Activated CD4-positive, alpha-beta T cell treated with anti-CD3 and anti-CD28 coated beads, Interleukin-2, Interleukin-6, amounts not matched to agents 100 ng/mL and 50 ng/mL, durations not matched to agents 16 hours and 8 hours (primary cell): ENCODE measurements at regions not wholly inside any gene's neighbourhood (a gene's known extent, or its start where the extent isn't known, plus 50 kb on each side); places are given as distances from the start of the nearest gene placed in this dataset.
"Not testable (repeated sequence)": the region's sequence is repeated elsewhere in the genome, so short reads cannot be mapped to it uniquely, and the experiment has no call there.

ENCODE experiments used
- DNase-seq: peaks from one replicate; pipeline ENCODE4 v3.0.0-alpha.2; 2020

DNA sequence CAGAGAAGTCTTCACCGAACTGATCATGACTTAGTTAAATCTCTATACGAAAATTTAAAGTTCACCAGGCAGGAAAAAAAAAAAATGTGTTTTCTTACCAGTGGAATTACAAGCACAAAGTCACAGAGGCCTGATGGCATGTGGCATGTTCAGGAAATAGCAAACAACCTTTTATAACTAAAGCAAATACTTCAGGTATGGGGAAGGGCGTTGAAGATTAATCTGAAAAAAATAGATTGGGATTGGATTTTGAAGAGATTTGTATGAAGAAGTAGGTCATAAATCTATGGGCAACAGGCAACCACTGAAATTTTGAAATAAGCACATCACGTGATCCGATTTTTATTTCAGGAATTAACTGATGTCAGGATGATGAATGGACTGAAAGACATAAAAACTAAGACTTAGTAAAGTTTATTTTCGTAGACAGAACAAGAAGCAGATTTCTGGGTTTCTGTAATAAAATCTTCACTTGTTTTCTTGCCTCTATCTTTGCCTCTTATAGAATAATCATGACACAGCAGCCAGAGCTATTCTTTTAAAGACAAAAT, 295.9 kb upstream of the ADGRL4 start:
- no peak for DNase-seq

DNA sequence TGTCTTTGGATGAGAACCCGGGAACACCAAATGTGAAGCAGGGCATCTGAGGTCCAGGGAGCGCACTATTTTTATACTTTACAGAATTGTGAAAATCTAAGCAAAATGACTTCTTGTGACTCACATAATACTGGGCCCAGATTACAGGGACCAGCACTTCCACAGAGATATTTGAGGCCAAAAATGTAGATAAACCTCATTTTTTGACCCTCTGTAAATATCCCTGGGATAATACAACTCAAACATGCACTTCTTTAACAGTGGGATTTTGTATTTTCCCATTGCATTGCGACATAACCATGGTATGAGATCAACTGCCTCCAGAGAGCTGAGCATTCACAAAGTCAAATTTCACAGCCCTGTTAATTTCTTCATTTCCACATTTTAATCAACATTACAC, 289.4 kb upstream of the ADGRL4 start:
- no peak for DNase-seq

GRCh38 chr1:79293611-79294010, 287.1 kb upstream of the ADGRL4 start:
- no peak for DNase-seq

GRCh38 chr1:79290927-79291474, 284.5 kb upstream of the ADGRL4 start:
- DNase-seq = no peak

GRCh38 chr1:79287982-79288381, 281.5 kb upstream of the ADGRL4 start:
- DNase-seq = no peak

- no peak for DNase-seq
These were observed 279.1 kb upstream of the ADGRL4 start for GRCh38 chr1:79285667-79286066.

DNA sequence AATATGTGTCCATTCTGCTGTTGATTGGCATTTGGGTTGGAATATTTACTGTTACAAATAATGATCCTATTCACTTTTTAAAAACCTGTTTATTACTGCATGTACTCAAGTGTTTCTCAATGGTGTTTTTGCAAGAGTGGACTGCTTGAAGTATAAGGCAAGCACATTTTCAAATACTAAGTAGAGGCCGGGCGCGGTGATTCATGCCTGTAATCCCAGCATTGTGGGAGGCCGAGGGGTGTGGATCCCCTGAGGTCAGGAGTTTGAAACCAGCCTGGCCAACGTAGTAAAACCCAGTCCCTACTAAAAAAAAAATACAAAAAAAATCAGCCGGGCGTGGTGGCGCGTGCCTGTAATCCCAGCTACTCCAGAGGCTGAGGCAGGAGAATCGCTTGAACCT, 276.9 kb upstream of the ADGRL4 start:
- no peak for DNase-seq

- DNase-seq = no peak
These were observed 274.9 kb upstream of the ADGRL4 start for GRCh38 chr1:79281442-79281841.

GRCh38 chr1:79271759-79272158, 265.2 kb upstream of the ADGRL4 start:
- DNase-seq = no peak

GRCh38 chr1:79264975-79265818, 258.7 kb upstream of the ADGRL4 start:
- no peak for DNase-seq

GRCh38 chr1:79264285-79264684, 257.8 kb upstream of the ADGRL4 start:
- DNase-seq = no peak

- no peak for DNase-seq
These were observed 256.3 kb upstream of the ADGRL4 start for GRCh38 chr1:79262745-79263258.

DNA sequence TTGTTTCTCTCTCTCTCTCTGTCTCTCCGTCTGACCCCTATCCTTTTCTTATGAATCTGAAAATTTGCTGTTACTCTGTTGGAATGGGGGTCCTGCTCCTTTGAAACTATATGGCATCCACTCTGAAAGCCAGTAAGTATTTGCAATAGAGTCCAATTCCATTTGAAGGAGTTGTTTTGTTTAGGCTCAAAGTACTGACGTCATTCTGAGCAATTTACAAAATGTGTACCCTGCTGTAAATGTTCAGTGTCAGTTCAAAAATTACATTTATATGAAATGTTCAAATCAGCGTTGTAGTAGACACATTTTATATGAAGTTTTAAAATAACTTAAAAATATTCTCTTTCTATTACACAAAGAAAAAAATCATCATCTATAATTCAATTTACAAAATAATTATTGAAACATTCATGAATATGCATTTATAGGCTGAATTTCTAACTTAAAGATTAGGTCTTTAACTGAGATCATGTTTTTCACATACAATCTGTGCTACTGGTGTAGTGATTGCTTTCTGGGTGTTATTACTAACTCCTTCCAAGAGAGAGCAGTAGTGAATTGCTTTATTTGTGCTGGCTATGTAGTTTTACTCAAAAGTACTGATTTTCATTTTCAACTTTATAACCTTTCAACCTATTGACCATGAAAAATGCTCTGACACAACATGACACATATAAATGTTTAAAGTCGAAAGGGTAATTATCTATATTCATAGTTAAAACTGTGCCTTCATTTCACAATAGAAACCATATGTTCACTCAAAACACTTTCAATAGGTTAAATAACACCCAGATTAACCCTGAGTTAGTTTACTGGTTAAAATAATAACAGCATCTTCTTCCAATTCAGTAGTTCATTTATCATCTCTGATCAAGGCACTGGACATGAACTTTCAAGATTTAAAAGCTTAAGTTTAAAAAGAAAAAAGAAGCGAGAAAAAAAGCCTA, 253.1 kb upstream of the ADGRL4 start:
- no peak for DNase-seq

DNA sequence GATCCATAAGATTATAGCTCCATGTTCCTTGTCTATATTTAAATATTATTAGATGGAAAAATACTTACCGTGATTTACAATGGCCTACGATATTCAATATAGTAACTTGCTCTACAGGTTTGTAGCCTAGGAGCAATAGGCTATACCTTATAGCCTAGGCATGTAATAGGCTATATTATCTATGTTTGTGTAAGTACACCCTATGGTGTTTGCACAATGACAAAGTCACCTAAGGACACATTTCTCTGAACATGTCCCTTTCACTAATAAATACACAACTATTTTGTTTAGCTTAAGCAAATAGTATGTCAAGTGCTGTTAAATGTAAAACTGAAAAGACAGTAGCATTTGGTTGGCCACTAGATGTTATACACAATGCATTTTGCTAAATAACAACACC, 248.9 kb upstream of the ADGRL4 start:
- no peak for DNase-seq

DNA sequence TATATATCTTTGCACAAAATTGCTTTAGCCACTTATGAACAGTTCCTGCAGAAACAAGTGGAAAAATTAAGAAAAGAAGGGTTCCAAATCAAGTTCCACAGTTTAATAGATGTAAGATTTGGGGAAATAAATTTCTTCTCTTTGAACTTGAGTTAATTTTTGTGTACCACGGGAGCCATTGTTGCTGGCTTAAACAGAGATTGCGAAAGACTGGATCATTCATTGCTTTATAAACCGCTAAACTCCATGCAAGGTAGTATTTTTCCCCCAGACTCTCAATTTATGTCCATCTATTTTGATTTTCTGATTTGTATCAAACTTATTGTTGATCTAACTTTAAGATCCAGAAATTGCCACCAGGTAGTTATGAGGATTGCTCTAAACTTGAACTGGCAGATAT, 246.1 kb upstream of the ADGRL4 start:
- DNase-seq = no peak

GRCh38 chr1:79239840-79240239, 233.3 kb upstream of the ADGRL4 start:
- no peak for DNase-seq

DNA sequence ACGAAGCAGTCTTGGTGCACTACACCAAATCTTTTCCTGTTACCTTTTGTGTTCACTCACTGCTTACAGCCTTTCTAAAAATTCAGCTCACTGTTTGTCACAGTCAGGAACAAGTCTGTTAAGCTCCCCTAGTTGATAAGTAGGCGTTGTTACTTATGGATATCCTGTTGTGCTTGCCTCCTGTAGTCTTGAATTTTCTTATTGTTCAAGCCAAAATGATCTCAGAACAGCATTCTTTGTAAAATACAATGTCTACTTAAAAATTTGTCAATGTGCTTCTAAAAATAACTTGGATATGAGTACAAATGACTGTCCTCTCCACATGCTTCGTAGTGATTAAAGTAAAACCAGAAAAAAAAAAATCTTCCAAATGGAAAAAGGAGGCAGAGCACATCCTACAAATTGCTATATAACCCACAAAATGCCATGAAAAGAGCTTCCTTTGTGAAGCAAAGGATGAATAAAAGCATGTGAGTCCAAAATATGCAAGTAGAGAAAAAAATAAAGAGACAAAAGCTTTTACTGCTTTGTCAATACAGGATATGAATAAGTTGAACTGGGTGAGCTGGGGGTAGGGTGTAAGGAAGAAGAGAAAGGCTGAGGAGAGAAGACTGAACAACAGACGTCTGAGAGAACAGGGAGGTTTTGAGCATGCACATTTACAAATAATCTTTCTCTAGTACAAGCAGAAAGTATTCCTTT, 228.9 kb upstream of the ADGRL4 start:
- DNase-seq = no peak

GRCh38 chr1:79232818-79233217, 226.3 kb upstream of the ADGRL4 start:
- no peak for DNase-seq

DNA sequence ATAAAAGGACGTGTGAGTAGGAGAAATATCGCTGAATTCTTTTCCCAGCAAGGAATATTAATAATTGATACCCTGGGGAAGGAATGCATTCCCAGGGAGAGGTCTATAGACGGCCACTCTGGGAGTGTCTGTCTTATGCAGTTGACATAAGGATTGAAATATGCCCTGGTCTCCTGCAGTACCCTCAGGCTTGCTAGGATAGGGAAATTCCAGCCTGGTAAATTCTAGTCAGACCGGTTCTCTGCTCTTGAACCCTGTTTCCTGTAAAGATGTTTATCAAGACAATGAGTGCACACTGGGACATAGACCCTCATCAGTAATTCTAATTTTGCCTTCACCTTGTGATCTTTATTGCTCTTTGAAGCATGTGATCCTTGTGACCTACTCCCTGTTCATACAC, 224.2 kb upstream of the ADGRL4 start:
- not testable (repeated sequence) for DNase-seq

DNA sequence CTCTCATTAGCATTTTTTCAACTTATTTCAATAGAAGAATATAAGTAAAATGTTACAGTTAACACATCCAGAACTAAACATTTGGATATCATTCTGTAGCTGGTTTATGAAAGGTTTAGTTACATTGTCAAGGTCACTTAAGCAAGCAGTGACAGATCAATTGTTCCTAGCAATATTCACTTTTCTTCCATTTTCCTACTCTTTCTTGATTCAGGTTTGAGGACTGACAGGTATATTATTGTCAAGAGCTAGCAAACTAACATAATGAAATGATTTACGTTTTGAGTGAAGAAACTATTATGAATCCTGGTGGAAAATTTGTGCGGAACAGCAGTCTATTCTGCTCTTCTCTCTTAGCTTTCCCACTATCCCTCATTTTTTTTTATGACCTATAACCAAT, 220.4 kb upstream of the ADGRL4 start:
- DNase-seq = no peak

GRCh38 chr1:79224537-79224936, 218.0 kb upstream of the ADGRL4 start:
- no peak for DNase-seq

DNA sequence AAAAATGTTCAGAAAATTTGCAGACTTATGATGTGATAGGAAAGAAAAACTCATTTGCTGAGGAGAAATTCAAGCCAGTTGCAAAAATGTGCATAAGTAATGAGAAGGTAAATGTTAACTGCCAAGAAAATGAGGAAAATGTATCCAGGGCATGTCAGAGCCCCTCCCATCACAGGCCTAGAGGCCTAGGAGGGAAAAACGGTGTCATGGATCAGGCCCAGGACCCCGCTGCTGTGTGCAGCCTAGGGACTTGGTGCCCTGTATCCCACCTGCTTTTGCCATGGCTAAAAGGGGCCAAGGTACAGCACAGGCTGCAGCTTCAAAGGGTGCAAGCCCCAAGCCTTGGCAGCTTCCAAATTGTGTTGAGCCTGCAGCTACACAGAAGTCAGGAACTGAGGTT, 214.0 kb upstream of the ADGRL4 start:
- DNase-seq = no peak
